NCI-H345 (cell line): ENCODE measurements at regions not wholly inside any gene's neighbourhood (a gene's known extent, or its start where the extent isn't known, plus 50 kb on each side); places are given as distances from the start of the nearest gene placed in this dataset.
"Not testable (repeated sequence)": the region's sequence is repeated elsewhere in the genome, so short reads cannot be mapped to it uniquely, and the experiment has no call there.

Experiments used
- DNase-seq: peaks from one replicate; lab custom pipeline; 2025; lab: John Stamatoyannopoulos, UW

- not testable (repeated sequence) for DNase-seq
Measured at GRCh38 chr14:105621479-105622328, 95.3 kb downstream of the TMEM121 start.

- no peak for DNase-seq
Measured at GRCh38 chr14:105622329-105622955, 96.1 kb downstream of the TMEM121 start.

GRCh38 chr14:105623178-105623577, 96.8 kb downstream of the TMEM121 start:
- DNase-seq = not testable (repeated sequence)

- DNase-seq = not testable (repeated sequence)
Measured at GRCh38 chr14:105624346-105624745, 98.0 kb downstream of the TMEM121 start.

- not testable (repeated sequence) for DNase-seq
Measured at GRCh38 chr14:105624749-105625434, 98.5 kb downstream of the TMEM121 start.

GRCh38 chr14:105625448-105625847, 99.1 kb downstream of the TMEM121 start:
- DNase-seq = not testable (repeated sequence)

- not testable (repeated sequence) for DNase-seq
Measured at GRCh38 chr14:105626111-105626510, 99.7 kb downstream of the TMEM121 start.

GRCh38 chr14:105626651-105627050, 100.3 kb downstream of the TMEM121 start:
- not testable (repeated sequence) for DNase-seq

- DNase-seq = not testable (repeated sequence)
Measured at GRCh38 chr14:105627287-105627686, 100.9 kb downstream of the TMEM121 start.

- no peak for DNase-seq
Measured at GRCh38 chr14:105627701-105628100, 101.3 kb downstream of the TMEM121 start.

GRCh38 chr14:105628126-105628525, 101.7 kb downstream of the TMEM121 start:
- DNase-seq = not testable (repeated sequence)

- not testable (repeated sequence) for DNase-seq
Measured at GRCh38 chr14:105628531-105629067, 102.2 kb downstream of the TMEM121 start.

GRCh38 chr14:105629091-105629885, 102.9 kb downstream of the TMEM121 start:
- not testable (repeated sequence) for DNase-seq

- no peak for DNase-seq
Measured at GRCh38 chr14:105629886-105630215, 103.5 kb downstream of the TMEM121 start.

GRCh38 chr14:105630293-105630934, 104.0 kb downstream of the TMEM121 start:
- DNase-seq = not testable (repeated sequence)

GRCh38 chr14:105630935-105631779, 104.8 kb downstream of the TMEM121 start:
- DNase-seq = not testable (repeated sequence)

GRCh38 chr14:105632010-105632409, 105.6 kb downstream of the TMEM121 start:
- no peak for DNase-seq

- not testable (repeated sequence) for DNase-seq
Measured at GRCh38 chr14:105633596-105633995, 107.2 kb downstream of the TMEM121 start.

- DNase-seq = no peak
Measured at GRCh38 chr14:105635560-105635959, 109.2 kb downstream of the TMEM121 start.

GRCh38 chr14:105636021-105636420, 109.6 kb downstream of the TMEM121 start:
- not testable (repeated sequence) for DNase-seq
